Upper lobe of left lung (tissue), 6 donors: ENCODE measurements at regions not wholly inside any gene's neighbourhood (a gene's known extent, or its start where the extent isn't known, plus 50 kb on each side); places are given as distances from the start of the nearest gene placed in this dataset.

Source experiments
- ATAC-seq, 2 donors: fragments of 200-7000 bp; cut with Tn5 transposase; one replicate each; pipeline ENCODE4 v1.9.1; 2022; ENCODE audit warnings: mild to moderate bottlenecking in 2 of 2, moderate library complexity in 2 of 2; ENCODE audit not compliant: low FRiP score in 2 of 2
- DNase-seq, 2 donors: peaks; one replicate each; pipeline ENCODE4 v3.0.0-alpha.2; 2019 to 2020
- H3K27ac ChIP-seq, 4 donors: fragments of 200-600 bp; sonication (generic); one replicate each; pipeline ENCODE4 v1.5.1; 2016 to 2019
- H3K27me3 ChIP-seq, 4 donors: fragments of 200-600 bp; sonication (generic); one replicate each; pipeline ENCODE4 v1.5.1; 2017 to 2019
- H3K36me3 ChIP-seq, 4 donors: fragments of 200-600 bp; sonication (generic); one replicate each; pipeline ENCODE4 v1.5.1; 2016 to 2019
- H3K4me1 ChIP-seq, 4 donors: fragments of 200-600 bp; sonication (generic); one replicate each; pipeline ENCODE4 v1.5.1; 2018 to 2019
- H3K4me3 ChIP-seq, 4 donors: fragments of 200-600 bp; sonication (generic); one replicate each; pipeline ENCODE4 v1.5.1; 2017 to 2019; ENCODE audit warnings: mild to moderate bottlenecking in 2 of 4, moderate library complexity in 1 of 4
- H3K9me3 ChIP-seq, 4 donors: fragments of 200-600 bp; sonication (generic); one replicate each; pipeline ENCODE4 v1.5.1; 2018 to 2019
- EP300 ChIP-seq, 4 donors: sonication (generic); formaldehyde crosslinking; IDR thresholded peaks; one replicate each; pipeline ENCODE4 v1.5.1; 2017; ENCODE audit warnings: antibody characterized with exemption in 4 of 4, control low read depth in 2 of 4
- POLR2A ChIP-seq, 4 donors: fragments of 450-650 bp; IDR thresholded peaks; one replicate each; pipeline ENCODE4 v1.5.1; 2016 to 2017; ENCODE audit warnings: antibody characterized with exemption in 4 of 4, mild to moderate bottlenecking in 2 of 4
- POLR2AphosphoS5 ChIP-seq, 2 donors: sonication (generic); formaldehyde crosslinking; IDR thresholded peaks; one replicate each; pipeline ENCODE4 v1.5.1; 2017; ENCODE audit warnings: antibody characterized with exemption in 2 of 2
- WGBS, 2 donors: methylation state at CpG; one replicate each; pipeline ENCODE4 v1.1.5; 2017 to 2018; 5-methylcytosine and 5-hydroxymethylcytosine counted together
- TF ChIP-seq, protein P1 (sequence below), 6 experiments: fragments of 450-650 bp in 4 of 6; fragments of 200-600 bp in 2 of 6; sonication (generic) in 2 of 6; IDR thresholded peaks; one replicate each; pipeline ENCODE4 v1.5.1; 2016 to 2019; ENCODE audit warnings: antibody characterized with exemption in 6 of 6
- donor health status: DM: no; HTN: no; CAD: no; lungs with moderate emphysema.
- donor health status: DM: no; HTN: yes; CAD: no; lungs with severe emphysema.

DNA sequence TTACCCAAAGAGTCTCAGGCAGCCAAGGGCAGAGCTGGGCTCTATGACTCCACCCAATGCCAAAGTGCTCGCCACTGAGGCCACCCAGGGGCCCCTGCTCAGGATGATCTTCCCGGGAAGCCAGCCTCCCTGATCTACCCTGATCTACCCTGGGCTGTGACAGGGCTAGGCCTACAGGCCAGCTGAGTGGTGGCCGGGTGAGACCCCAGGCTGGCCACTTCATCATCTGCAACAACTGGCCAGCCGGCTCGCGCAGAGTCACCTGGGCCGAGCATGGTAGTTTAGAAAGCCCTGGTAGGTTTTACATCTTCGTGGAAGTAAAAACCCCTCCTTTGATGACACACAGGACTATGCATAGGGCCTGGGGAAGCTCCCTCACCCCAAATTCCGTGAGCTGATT lies 276.3 kb downstream of the NDUFA10 start:
- Histone ChIP-seq H3K27me3 (no peaks in the 10 kb centered on the region), H3K4me1 (peaks cover 2 to 11% (median 6%) of the 10 kb centered on the region in 4 donors), H3K36me3 (no peaks in the 10 kb centered on the region), H3K4me3 (no peak overlapping the region), H3K27ac (no peak overlapping the region), H3K9me3 (no peaks in the 10 kb centered on the region)
- DNase-seq (peak in 1 of 2 donors; percentile 46), ATAC-seq (no peak)
- no peak for TF ChIP-seq POLR2A (IDR thresholded peaks at IDR 0.05)
- no peak for TF ChIP-seq POLR2AphosphoS5 (IDR thresholded peaks at IDR 0.05)
- TF ChIP-seq, protein P1, sequence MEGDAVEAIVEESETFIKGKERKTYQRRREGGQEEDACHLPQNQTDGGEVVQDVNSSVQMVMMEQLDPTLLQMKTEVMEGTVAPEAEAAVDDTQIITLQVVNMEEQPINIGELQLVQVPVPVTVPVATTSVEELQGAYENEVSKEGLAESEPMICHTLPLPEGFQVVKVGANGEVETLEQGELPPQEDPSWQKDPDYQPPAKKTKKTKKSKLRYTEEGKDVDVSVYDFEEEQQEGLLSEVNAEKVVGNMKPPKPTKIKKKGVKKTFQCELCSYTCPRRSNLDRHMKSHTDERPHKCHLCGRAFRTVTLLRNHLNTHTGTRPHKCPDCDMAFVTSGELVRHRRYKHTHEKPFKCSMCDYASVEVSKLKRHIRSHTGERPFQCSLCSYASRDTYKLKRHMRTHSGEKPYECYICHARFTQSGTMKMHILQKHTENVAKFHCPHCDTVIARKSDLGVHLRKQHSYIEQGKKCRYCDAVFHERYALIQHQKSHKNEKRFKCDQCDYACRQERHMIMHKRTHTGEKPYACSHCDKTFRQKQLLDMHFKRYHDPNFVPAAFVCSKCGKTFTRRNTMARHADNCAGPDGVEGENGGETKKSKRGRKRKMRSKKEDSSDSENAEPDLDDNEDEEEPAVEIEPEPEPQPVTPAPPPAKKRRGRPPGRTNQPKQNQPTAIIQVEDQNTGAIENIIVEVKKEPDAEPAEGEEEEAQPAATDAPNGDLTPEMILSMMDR (IDR thresholded peaks at IDR 0.05) = no peak
- no peak for TF ChIP-seq EP300 (IDR thresholded peaks at IDR 0.05)
- WGBS, 2 donors = 92 to 100% methylated on average over 2 to 4 of the region's 9 CpGs

DNA sequence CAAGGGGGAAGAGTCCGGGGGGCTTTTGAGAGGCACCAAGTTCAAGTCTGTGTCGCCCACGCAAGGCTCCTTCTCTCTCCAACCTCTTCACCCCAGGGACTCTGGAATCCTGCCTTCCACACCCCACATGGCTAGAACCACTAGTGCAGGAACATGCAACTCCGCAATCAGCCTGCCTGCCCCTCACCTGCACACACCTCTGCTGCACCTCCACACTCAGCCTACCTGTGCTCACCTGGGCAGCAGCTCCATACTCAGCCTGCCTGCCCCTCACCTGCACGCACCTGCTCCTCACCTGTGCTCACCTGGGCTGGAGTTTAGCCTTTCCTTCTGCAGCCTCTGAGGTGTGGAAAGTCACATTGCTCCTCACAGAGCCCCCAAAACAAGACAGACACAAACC lies 277.4 kb downstream of the NDUFA10 start:
- no peak overlapping the region for H3K27ac ChIP-seq
- no peak for TF ChIP-seq EP300 (IDR thresholded peaks at IDR 0.05)
- TF ChIP-seq POLR2AphosphoS5 (IDR thresholded peaks at IDR 0.05) = no peak
- TF ChIP-seq, protein P1 (IDR thresholded peaks at IDR 0.05) = no peak
- TF ChIP-seq POLR2A (IDR thresholded peaks at IDR 0.05) = no peak
- H3K4me3 ChIP-seq = no peak overlapping the region
- H3K9me3 ChIP-seq = no peaks in the 10 kb centered on the region
- no peak for DNase-seq
- WGBS, 2 donors = 95 to 96% methylated on average over 5 of the region's 5 CpGs
- no peaks in the 10 kb centered on the region for H3K36me3 ChIP-seq
- peaks cover 2 to 11% (median 6%) of the 10 kb centered on the region in 4 donors for H3K4me1 ChIP-seq
- no peaks in the 10 kb centered on the region for H3K27me3 ChIP-seq
- no peak for ATAC-seq

DNA sequence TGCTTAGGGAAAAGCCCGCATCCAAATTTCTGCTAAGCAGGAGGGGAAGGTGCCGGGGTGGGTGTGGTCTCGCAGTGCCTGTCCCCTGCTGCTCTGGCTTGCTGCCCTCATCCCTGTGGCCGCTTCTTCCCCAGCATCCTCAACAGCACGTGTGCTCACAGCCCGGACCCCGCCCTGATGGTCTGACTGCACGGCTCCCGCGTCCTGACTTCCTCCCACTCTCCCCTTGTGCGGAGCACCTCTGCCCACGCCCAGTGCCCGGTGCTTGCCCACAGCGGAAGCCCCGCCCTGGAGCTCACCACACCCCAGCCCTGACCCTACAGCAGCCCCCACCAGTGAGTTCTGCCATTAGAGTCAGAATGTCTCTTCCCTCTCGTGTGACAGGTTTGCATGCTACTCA lies 277.9 kb downstream of the NDUFA10 start:
- no peaks in the 10 kb centered on the region for H3K27me3 ChIP-seq
- no peak for TF ChIP-seq POLR2A (IDR thresholded peaks at IDR 0.05)
- TF ChIP-seq, protein P1 (IDR thresholded peaks at IDR 0.05) = no peak
- no peak for TF ChIP-seq POLR2AphosphoS5 (IDR thresholded peaks at IDR 0.05)
- H3K4me1 ChIP-seq = peaks cover 2 to 10% (median 6%) of the 10 kb centered on the region in 4 donors
- no peak overlapping the region for H3K4me3 ChIP-seq
- no peaks in the 10 kb centered on the region for H3K9me3 ChIP-seq
- ATAC-seq (no peak), DNase-seq (peak in 1 of 2 donors; percentile 50)
- H3K36me3 ChIP-seq = no peaks in the 10 kb centered on the region
- WGBS, 2 donors = 68 to 77% methylated on average over 11 to 16 of the region's 16 CpGs
- H3K27ac ChIP-seq = no peak overlapping the region

DNA sequence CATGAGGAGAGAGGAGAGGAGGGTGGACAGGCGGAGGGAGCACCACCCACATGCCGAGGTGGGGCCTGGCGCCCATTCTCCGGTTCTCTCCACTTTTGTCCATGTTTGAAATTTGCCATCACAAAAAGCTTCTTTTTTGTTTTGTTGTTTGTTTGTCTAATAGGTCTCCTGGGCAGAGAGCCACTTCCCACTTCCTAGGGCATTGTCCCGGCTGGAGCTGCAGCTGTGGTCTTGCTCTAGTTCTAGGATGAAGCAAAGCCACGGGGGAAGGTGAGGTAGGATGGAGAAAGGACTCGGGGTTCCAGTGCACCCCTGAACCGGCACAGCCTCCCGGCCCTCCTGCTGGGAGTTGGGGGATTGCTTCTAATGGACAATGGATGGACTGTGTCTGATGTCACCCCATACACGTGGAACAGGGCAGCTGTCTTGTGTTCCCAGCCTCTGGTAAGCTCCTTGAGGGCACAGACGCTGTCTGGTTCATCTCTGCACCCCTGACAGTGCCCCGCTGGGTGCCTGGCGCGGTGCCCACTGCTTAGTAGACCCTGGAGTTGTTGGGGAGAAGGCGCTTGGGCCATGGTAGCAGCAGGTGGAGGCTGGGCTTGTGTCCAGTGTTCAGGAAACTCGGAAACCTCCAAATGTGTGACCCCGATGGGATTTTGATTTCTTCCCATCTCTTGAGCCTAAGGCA lies 278.4 kb downstream of the NDUFA10 start:
- DNase-seq = peak in 1 of 2 donors; percentile 66
- WGBS, 2 donors = 81 to 95% methylated on average over 9 to 16 of the region's 17 CpGs

More for the DNA sequence above, 278.4 kb downstream of the NDUFA10 start:
- Histone ChIP-seq H3K9me3 (no peaks in the 10 kb centered on the region), H3K4me3 (no peak overlapping the region), H3K4me1 (peaks cover 2 to 4% (median 4%) of the 10 kb centered on the region in 4 donors), H3K27me3 (no peaks in the 10 kb centered on the region), H3K27ac (no peak overlapping the region), H3K36me3 (no peaks in the 10 kb centered on the region)
- ATAC-seq = no peak
- TF ChIP-seq, protein P1 (IDR thresholded peaks at IDR 0.05) = no peak
- TF ChIP-seq EP300 (IDR thresholded peaks at IDR 0.05) (no peak), POLR2A (IDR thresholded peaks at IDR 0.05) (no peak), POLR2AphosphoS5 (IDR thresholded peaks at IDR 0.05) (no peak)
